ENCODE measurements at regions not wholly inside any gene's neighbourhood (a gene's known extent, or its start where the extent isn't known, plus 50 kb on each side); places are given as distances from the start of the nearest gene placed in this dataset.

GRCh38 chr9:108078375-108078774 lies 588.8 kb upstream of the KLF4 start:
- no peaks in the 10 kb centered on the region for H3K4me1 ChIP-seq (ENCODE audit: insufficient read depth)
- no peak for TF ChIP-seq EP300 (IDR thresholded peaks at IDR 0.05)
- no peak for TF ChIP-seq POLR2A (IDR thresholded peaks at IDR 0.05)
- no peak for TF ChIP-seq CTCF (IDR thresholded peaks at IDR 0.05)
- no peaks in the 10 kb centered on the region for H3K27me3 ChIP-seq
- H3K36me3 ChIP-seq: no peaks in the 10 kb centered on the region
- H3K9me3 ChIP-seq: no peaks in the 10 kb centered on the region
- H3K4me3 ChIP-seq: no peak overlapping the region
- no peak for DNase-seq
- WGBS, 3 donors: 74 to 76% (median 74%) methylated on average over 8 of the region's 8 CpGs
- H3K27ac ChIP-seq: no peak overlapping the region
- intact Hi-C loops (cut with DNase I): no loop called here

- H3K9me3 ChIP-seq: no peaks in the 10 kb centered on the region
- 72 to 81% (median 72%) methylated on average over 10 of the region's 10 CpGs for WGBS, 3 donors
- intact Hi-C loops (cut with DNase I): no loop called here
- H3K4me3 ChIP-seq: no peak overlapping the region
- H3K36me3 ChIP-seq: no peaks in the 10 kb centered on the region
- TF ChIP-seq CTCF (IDR thresholded peaks at IDR 0.05) (no peak), POLR2A (IDR thresholded peaks at IDR 0.05) (no peak), EP300 (IDR thresholded peaks at IDR 0.05) (no peak)
- no peaks in the 10 kb centered on the region for H3K4me1 ChIP-seq (ENCODE audit: insufficient read depth)
- DNase-seq: no peak
- H3K27ac ChIP-seq: no peak overlapping the region
- H3K27me3 ChIP-seq: no peaks in the 10 kb centered on the region
Measured at GRCh38 chr9:108077556-108077955, 588.0 kb upstream of the KLF4 start.

- intact Hi-C loops (cut with DNase I): no loop called here
- Histone ChIP-seq H3K4me1 (ENCODE audit: insufficient read depth) (no peaks in the 10 kb centered on the region), H3K4me3 (no peak overlapping the region), H3K27me3 (no peaks in the 10 kb centered on the region), H3K9me3 (no peaks in the 10 kb centered on the region), H3K36me3 (no peaks in the 10 kb centered on the region), H3K27ac (no peak overlapping the region)
- TF ChIP-seq CTCF (IDR thresholded peaks at IDR 0.05) (no peak), POLR2A (IDR thresholded peaks at IDR 0.05) (no peak), EP300 (IDR thresholded peaks at IDR 0.05) (no peak)
- DNase-seq: no peak
- 63 to 71% (median 64%) methylated on average over 5 of the region's 5 CpGs for WGBS, 3 donors
Measured at GRCh38 chr9:108074900-108075299, 585.3 kb upstream of the KLF4 start.

- Histone ChIP-seq H3K36me3 (no peaks in the 10 kb centered on the region), H3K4me1 (ENCODE audit: insufficient read depth) (no peaks in the 10 kb centered on the region), H3K4me3 (no peak overlapping the region), H3K27me3 (no peaks in the 10 kb centered on the region), H3K9me3 (no peaks in the 10 kb centered on the region), H3K27ac (no peak overlapping the region)
- WGBS, 3 donors: 60 to 76% (median 72%) methylated on average over 6 of the region's 6 CpGs
- intact Hi-C loops (cut with DNase I): no loop called here
- TF ChIP-seq CTCF (IDR thresholded peaks at IDR 0.05) (no peak), EP300 (IDR thresholded peaks at IDR 0.05) (no peak), POLR2A (IDR thresholded peaks at IDR 0.05) (no peak)
- DNase-seq: no peak
Measured at GRCh38 chr9:108073823-108074222, 584.3 kb upstream of the KLF4 start.

GRCh38 chr9:108072740-108073139 lies 583.2 kb upstream of the KLF4 start:
- DNase-seq: no peak
- H3K4me1 ChIP-seq (ENCODE audit: insufficient read depth): no peaks in the 10 kb centered on the region
- no peak overlapping the region for H3K4me3 ChIP-seq
- H3K27me3 ChIP-seq: no peaks in the 10 kb centered on the region
- no peaks in the 10 kb centered on the region for H3K9me3 ChIP-seq
- H3K27ac ChIP-seq: no peak overlapping the region
- 95 to 98% (median 98%) methylated on average over 6 of the region's 6 CpGs for WGBS, 3 donors
- intact Hi-C loops (cut with DNase I): no loop called here
- H3K36me3 ChIP-seq: no peaks in the 10 kb centered on the region
- TF ChIP-seq CTCF (IDR thresholded peaks at IDR 0.05) (no peak), EP300 (IDR thresholded peaks at IDR 0.05) (no peak), POLR2A (IDR thresholded peaks at IDR 0.05) (no peak)
